NB4 (cell line): ENCODE measurements at regions not wholly inside any gene's neighbourhood (a gene's known extent, or its start where the extent isn't known, plus 50 kb on each side); places are given as distances from the start of the nearest gene placed in this dataset.

Experiments used
- DNase-seq: peaks from one replicate; pipeline ENCODE4 v3.0.0; 2010; ENCODE audit warnings: low read depth
- H3K4me3 ChIP-seq: one replicate; pipeline ENCODE4 v1.5.1; 2011; ENCODE audit warnings: mild to moderate bottlenecking, low read depth, low read length, moderate library complexity
- MYC ChIP-seq: IDR thresholded peaks from 2 replicates; pipeline ENCODE4 v1.6.1; 2011; ENCODE audit warnings: low read depth, low read length
- POLR2A ChIP-seq: IDR thresholded peaks from 2 replicates; pipeline ENCODE4 v1.6.1; 2011; ENCODE audit warnings: mild to moderate bottlenecking; ENCODE audit not compliant: insufficient read length; ENCODE audit errors: extremely low read depth
- TF ChIP-seq, protein P1 (sequence below): IDR thresholded peaks from one replicate; pipeline ENCODE4 v1.5.1; 2012; ENCODE audit warnings: low read depth, low read length
- TF ChIP-seq, protein P2 (sequence below): IDR thresholded peaks from 2 replicates; pipeline ENCODE4 v1.6.1; 2011; ENCODE audit warnings: low read depth, low read length

DNA sequence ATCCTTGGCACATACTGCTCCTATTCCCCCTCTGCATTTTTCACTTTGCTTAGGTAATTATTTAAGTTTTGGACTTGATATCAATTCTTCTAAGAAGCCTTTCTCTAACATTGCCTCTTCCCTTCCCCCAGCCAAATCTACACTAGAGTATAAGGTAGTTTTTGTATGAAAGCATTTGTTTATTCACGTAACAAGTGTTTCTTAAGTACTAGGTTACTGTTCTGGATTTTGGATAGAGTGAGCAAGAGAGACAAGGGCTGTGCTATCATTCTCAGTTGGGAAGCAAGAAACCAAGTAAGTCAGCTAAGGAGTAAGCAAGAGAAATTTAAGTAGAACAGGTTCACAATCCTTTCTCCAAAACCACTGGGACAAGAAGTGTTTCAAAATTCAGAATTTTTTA, 55.9 kb upstream of the HHIP start:
- H3K4me3 ChIP-seq: no peak overlapping the region
- no peak for DNase-seq
- TF ChIP-seq, protein P1, sequence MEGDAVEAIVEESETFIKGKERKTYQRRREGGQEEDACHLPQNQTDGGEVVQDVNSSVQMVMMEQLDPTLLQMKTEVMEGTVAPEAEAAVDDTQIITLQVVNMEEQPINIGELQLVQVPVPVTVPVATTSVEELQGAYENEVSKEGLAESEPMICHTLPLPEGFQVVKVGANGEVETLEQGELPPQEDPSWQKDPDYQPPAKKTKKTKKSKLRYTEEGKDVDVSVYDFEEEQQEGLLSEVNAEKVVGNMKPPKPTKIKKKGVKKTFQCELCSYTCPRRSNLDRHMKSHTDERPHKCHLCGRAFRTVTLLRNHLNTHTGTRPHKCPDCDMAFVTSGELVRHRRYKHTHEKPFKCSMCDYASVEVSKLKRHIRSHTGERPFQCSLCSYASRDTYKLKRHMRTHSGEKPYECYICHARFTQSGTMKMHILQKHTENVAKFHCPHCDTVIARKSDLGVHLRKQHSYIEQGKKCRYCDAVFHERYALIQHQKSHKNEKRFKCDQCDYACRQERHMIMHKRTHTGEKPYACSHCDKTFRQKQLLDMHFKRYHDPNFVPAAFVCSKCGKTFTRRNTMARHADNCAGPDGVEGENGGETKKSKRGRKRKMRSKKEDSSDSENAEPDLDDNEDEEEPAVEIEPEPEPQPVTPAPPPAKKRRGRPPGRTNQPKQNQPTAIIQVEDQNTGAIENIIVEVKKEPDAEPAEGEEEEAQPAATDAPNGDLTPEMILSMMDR: no peak
- no peak for TF ChIP-seq MYC
- TF ChIP-seq POLR2A: no peak
- TF ChIP-seq, protein P2, sequence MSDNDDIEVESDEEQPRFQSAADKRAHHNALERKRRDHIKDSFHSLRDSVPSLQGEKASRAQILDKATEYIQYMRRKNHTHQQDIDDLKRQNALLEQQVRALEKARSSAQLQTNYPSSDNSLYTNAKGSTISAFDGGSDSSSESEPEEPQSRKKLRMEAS: no peak

DNA sequence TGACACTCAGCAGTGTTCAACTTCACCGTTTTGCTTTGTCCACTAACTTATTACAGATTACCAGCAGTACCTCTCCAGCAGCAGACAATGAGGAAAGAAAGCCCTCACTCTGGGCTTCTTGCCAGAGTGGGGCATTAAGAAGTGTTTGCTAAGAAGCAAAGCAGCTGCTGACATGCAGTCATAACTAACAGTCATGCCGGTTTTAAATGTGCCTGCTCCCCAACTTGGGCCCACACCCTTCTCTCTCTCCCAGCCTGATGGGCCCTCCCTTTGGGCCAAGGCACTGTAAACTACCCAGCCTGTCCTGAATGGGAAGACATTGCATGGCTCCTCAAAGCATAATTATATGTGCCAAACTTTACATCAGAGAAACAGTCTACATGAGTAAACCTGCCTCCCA, 54.6 kb upstream of the HHIP start:
- no peak for DNase-seq
- TF ChIP-seq, protein P1: no peak
- TF ChIP-seq, protein P2: no peak
- TF ChIP-seq MYC (no peak), POLR2A (no peak)

DNA sequence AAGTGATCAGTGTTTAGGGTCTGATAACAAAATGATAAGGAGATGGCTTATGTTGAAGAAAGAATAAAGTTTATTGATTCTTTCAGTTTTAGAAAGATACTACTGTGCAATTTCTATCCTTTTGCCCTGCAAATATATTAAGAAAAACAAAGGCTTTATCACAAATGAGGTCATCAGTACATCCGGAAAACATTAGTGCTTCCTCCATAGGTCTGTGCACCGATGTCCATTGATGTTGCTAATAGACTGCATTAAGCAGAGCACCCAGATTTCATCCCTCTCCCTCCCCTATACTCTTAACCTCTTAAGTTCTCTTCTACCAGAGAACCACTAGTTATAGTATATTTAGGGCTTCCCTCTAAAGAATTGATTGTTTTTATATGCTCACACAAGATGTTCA, 53.7 kb upstream of the HHIP start:
- TF ChIP-seq, protein P2: no peak
- TF ChIP-seq, protein P1: no peak
- no peak for TF ChIP-seq POLR2A
- no peak for TF ChIP-seq MYC
- DNase-seq: no peak

More for the DNA sequence above, 54.6 kb upstream of the HHIP start:
- H3K4me3 ChIP-seq: no peak overlapping the region

DNA sequence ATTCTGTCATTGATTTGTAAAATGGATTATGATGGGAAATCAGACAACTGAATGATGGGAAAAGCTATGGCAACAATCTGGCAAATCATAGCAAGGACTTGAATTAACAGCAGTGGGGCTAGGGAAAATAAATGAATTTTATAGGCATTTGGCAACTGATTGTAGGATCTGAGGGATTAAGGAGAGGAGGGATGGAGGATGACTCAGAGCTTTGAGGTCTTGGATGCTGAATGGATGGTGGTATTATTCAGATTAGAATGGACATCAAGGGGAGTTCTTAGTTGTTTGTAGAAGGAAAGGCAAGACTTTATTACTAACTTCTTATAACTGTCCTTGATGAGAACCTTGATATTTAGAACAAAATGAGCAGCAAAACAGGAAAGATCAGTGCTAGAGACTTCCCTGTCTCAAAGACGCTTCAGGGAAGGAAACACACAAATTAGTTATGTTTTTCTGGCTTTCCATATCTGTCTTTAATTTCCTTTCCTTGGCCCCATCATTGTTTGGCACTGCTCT, 51.4 kb upstream of the HHIP start:
- TF ChIP-seq, protein P1: no peak
- TF ChIP-seq POLR2A (no peak), MYC (no peak)
- TF ChIP-seq, protein P2: no peak
- H3K4me3 ChIP-seq: no peak overlapping the region
- no peak for DNase-seq

More for the DNA sequence above, 53.7 kb upstream of the HHIP start:
- H3K4me3 ChIP-seq: no peak overlapping the region

DNA sequence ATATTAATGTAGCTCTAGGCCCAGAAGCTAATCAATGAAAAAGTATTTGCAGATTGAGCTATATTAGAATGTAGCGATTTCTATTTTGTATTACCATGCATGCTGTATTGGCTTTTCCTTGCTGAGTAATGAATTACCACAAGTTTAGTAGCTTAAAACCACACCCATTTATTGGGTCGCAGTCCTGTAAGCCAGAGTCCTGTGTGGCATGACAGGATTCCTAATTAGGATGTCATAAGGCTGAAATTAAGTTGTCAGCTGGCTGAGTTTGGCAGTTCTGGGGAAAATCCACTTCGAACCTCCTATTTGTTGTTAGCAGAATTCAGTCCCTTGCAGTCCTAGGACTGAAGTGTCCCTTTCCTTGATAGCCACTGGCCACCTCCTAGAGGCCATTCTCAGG, 50.3 kb upstream of the HHIP start:
- DNase-seq: no peak
- TF ChIP-seq POLR2A: no peak
- TF ChIP-seq, protein P2: no peak
- no peak for TF ChIP-seq MYC
- TF ChIP-seq, protein P1: no peak
- H3K4me3 ChIP-seq: no peak overlapping the region
